ENCODE measurements at regions not wholly inside any gene's neighbourhood (a gene's known extent, or its start where the extent isn't known, plus 50 kb on each side); places are given as distances from the start of the nearest gene placed in this dataset.

DNA sequence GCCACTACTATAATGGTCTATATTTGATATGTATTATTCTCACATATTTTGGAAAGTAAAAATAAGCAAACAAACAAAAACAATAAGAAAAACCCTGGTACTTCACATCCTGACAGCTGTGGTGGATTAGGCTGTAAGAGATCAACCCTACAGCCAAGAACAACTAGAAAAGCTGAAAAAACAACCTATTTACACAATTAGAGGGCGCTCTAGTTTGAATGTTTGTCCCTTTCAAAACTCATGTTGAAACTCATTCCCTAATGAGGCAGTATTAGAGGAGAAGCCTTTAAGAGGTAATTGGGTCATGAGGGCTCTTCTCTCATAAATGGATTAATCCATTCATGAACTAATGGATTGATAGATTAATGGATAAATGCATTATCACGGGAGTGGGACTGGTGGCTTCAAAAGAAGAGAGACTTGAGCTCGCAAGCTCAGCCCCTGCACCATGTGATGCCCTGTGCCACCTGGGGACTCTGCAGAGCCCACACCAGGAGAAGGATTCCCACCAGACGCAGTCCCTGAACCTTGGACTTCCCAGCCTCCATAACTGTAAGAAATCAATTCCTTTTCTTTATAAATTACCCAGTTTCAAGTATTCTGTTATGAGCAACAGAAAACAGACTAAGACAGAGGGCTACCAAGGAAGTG, 733.9 kb upstream of the ARGLU1 start:
- DNase-seq, result no peak
- intact Hi-C loops (cut with DNase I; ENCODE audit: low total_unique reads), result no loop called here
- TF ChIP-seq POLR2AphosphoS5 (IDR thresholded peaks at IDR 0.05), result no peak
- no peak for TF ChIP-seq EP300 (IDR thresholded peaks at IDR 0.05)
- TF ChIP-seq, protein P1, sequence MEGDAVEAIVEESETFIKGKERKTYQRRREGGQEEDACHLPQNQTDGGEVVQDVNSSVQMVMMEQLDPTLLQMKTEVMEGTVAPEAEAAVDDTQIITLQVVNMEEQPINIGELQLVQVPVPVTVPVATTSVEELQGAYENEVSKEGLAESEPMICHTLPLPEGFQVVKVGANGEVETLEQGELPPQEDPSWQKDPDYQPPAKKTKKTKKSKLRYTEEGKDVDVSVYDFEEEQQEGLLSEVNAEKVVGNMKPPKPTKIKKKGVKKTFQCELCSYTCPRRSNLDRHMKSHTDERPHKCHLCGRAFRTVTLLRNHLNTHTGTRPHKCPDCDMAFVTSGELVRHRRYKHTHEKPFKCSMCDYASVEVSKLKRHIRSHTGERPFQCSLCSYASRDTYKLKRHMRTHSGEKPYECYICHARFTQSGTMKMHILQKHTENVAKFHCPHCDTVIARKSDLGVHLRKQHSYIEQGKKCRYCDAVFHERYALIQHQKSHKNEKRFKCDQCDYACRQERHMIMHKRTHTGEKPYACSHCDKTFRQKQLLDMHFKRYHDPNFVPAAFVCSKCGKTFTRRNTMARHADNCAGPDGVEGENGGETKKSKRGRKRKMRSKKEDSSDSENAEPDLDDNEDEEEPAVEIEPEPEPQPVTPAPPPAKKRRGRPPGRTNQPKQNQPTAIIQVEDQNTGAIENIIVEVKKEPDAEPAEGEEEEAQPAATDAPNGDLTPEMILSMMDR (IDR thresholded peaks at IDR 0.05), result no peak
- no peak for TF ChIP-seq POLR2A (IDR thresholded peaks at IDR 0.05)
- Histone ChIP-seq H3K27ac (no peak overlapping the region), H3K27me3 (no peaks in the 10 kb centered on the region), H3K4me3 (no peak overlapping the region), H3K4me1 (no peaks in the 10 kb centered on the region), H3K9me3 (no peaks in the 10 kb centered on the region), H3K36me3 (no peaks in the 10 kb centered on the region)
- 62 to 75% (median 71%) methylated on average over 4 of the region's 4 CpGs for WGBS, 5 donors

DNA sequence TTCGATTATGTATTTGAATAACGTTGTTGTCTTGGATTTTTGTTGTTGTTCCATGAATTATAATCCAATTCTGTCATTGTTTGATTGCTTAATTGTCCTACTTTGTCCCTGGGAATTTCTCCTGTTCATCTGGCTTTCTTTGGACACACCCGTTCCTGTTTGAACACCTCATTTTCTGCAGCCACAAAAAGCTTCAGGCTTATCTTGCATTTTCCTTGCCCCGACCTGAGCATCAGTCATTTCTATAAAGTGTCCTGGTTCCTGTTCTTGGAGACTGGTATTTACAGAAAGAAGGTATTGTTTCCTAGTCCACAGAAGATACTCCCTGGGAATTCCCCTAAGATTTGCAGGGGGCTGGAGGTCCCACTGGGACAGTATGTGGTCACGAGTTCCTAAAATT, 731.8 kb upstream of the ARGLU1 start:
- no peak overlapping the region for H3K4me3 ChIP-seq
- H3K27ac ChIP-seq, result no peak overlapping the region
- TF ChIP-seq POLR2A (IDR thresholded peaks at IDR 0.05), result no peak
- TF ChIP-seq EP300 (IDR thresholded peaks at IDR 0.05), result no peak
- TF ChIP-seq POLR2AphosphoS5 (IDR thresholded peaks at IDR 0.05), result no peak
- TF ChIP-seq, protein P1 (IDR thresholded peaks at IDR 0.05), result no peak
- no peaks in the 10 kb centered on the region for H3K4me1 ChIP-seq
- no peaks in the 10 kb centered on the region for H3K9me3 ChIP-seq
- H3K36me3 ChIP-seq, result no peaks in the 10 kb centered on the region
- 41 to 62% (median 52%) methylated on average over 5 of the region's 5 CpGs for WGBS, 5 donors
- no peak for DNase-seq
- no peaks in the 10 kb centered on the region for H3K27me3 ChIP-seq
- intact Hi-C loops (cut with DNase I; ENCODE audit: low total_unique reads), result no loop called here

DNA sequence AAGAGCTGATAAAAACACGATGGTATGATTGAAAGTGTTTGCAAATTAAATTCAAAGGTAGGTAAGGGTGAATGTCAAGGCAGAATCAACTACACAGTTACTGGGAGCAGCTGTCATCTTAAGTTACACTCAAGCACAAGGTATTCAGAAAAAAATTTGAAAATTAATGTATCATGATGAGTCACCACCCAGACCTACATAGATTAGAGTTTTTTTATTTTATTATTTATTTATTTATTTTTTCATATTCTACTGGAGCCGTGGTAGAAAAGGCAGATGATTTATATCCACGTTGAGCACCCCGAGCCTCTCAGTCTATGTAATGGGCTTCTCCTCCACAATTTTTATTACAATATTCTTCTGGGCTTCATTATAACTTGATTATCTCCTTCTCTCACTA, 728.9 kb upstream of the ARGLU1 start:
- no peak for DNase-seq
- H3K27me3 ChIP-seq, result no peaks in the 10 kb centered on the region
- intact Hi-C loops (cut with DNase I; ENCODE audit: low total_unique reads), result no loop called here
- H3K9me3 ChIP-seq, result no peaks in the 10 kb centered on the region
- no peak overlapping the region for H3K4me3 ChIP-seq
- H3K27ac ChIP-seq, result no peak overlapping the region
- WGBS, 5 donors, result 65 to 82% (median 74%) methylated on average over 4 of the region's 4 CpGs
- no peaks in the 10 kb centered on the region for H3K4me1 ChIP-seq
- TF ChIP-seq EP300 (IDR thresholded peaks at IDR 0.05), result no peak
- H3K36me3 ChIP-seq, result no peaks in the 10 kb centered on the region

DNA sequence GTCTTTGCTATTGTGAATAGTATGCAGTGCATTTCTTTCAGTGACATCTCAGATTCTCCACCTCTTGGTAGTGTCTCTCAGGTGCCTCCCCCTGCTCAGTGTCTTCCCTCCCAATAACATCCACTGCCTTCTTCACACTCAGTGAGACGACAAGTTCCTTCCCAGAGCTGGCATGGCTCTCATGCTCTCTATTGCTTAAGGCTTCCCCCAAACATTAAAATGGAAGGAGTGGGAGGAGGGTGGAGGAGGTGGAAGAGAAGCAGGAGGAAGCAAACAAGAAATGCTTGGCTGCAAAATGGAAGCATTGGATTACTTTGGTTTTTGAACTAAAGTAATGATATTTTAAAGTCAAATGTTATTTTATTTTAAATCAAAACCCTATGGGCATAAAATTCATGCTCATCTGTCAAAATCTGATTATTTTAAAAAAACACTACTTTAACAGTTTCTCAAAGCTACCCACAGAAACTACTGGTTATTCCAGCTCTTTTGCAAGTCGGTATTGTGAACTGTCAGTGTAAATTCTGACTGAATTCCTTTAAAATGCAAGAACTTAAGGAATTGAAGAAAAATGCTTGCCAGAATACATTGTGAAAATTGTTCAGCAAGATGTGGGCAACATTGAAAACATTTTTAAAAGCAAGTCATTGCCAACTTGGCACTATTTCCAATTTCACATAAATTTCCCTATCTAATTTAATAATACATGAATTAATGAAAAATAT, 727.6 kb upstream of the ARGLU1 start:
- no peak overlapping the region for H3K4me3 ChIP-seq
- TF ChIP-seq POLR2A (IDR thresholded peaks at IDR 0.05) (no peak), POLR2AphosphoS5 (IDR thresholded peaks at IDR 0.05) (no peak), EP300 (IDR thresholded peaks at IDR 0.05) (no peak)
- TF ChIP-seq, protein P1 (IDR thresholded peaks at IDR 0.05), result no peak
- no peaks in the 10 kb centered on the region for H3K4me1 ChIP-seq
- WGBS, 5 donors, result 78 to 90% (median 89%) methylated on average over 2 of the region's 2 CpGs
- no peak for DNase-seq
- intact Hi-C loops (cut with DNase I; ENCODE audit: low total_unique reads), result no loop called here
- no peaks in the 10 kb centered on the region for H3K27me3 ChIP-seq
- no peak overlapping the region for H3K27ac ChIP-seq
- no peaks in the 10 kb centered on the region for H3K9me3 ChIP-seq
- no peaks in the 10 kb centered on the region for H3K36me3 ChIP-seq

DNA sequence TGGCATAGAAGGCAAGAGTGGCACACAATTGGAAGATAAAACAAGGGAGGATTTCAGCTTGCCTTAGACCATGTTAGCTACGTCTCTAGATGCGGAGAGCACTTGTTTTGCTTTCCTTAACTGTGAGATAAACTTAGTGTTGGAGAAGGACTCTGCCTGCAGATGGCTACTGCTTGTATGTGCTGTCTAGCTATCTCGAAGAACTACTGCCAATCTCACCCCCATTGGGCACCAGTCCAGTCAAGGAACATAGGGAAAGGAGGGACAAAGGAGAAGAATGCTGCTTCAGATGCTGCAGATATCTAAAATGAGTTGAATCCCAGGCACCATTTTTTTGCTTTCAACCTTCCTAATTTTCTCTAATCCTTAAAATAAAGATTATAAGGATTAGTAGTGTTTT, 726.0 kb upstream of the ARGLU1 start:
- no peaks in the 10 kb centered on the region for H3K4me1 ChIP-seq
- TF ChIP-seq POLR2A (IDR thresholded peaks at IDR 0.05) (no peak), POLR2AphosphoS5 (IDR thresholded peaks at IDR 0.05) (no peak), EP300 (IDR thresholded peaks at IDR 0.05) (no peak)
- TF ChIP-seq, protein P1 (IDR thresholded peaks at IDR 0.05), result no peak
- no peak overlapping the region for H3K4me3 ChIP-seq
- H3K9me3 ChIP-seq, result no peaks in the 10 kb centered on the region
- 72 to 84% (median 76%) methylated on average over 3 of the region's 3 CpGs for WGBS, 5 donors
- intact Hi-C loops (cut with DNase I; ENCODE audit: low total_unique reads), result no loop called here
- H3K27ac ChIP-seq, result no peak overlapping the region
- H3K27me3 ChIP-seq, result no peaks in the 10 kb centered on the region
- DNase-seq, result no peak
- H3K36me3 ChIP-seq, result no peaks in the 10 kb centered on the region
